DND-41 (cell line): ENCODE measurements at regions not wholly inside any gene's neighbourhood (a gene's known extent, or its start where the extent isn't known, plus 50 kb on each side); places are given as distances from the start of the nearest gene placed in this dataset.

Experiments used
- ATAC-seq: fragments of 200-7000 bp; cut with Tn5 transposase; 3 replicates; pipeline ENCODE4 v1.9.1; 2021; ENCODE audit warnings: low read depth; ENCODE audit not compliant: insufficient read depth
- DNase-seq: peaks from one replicate; pipeline ENCODE4 v3.0.0-alpha.2; 2020
- H2AFZ ChIP-seq: 2 replicates; pipeline ENCODE4 v1.6.0; 2012; ENCODE audit warnings: low read depth, low read length
- H3K27ac ChIP-seq: 2 replicates; pipeline ENCODE4 v1.5.1; 2012; ENCODE audit warnings: low read length, inconsistent platforms
- H3K27me3 ChIP-seq: fragments of 200-600 bp; sonication (generic); 2 replicates; pipeline ENCODE4 v1.6.0; 2012; ENCODE audit warnings: low read length, mild to moderate bottlenecking, inconsistent platforms; ENCODE audit not compliant: insufficient read depth, poor library complexity
- H3K36me3 ChIP-seq: 2 replicates; pipeline ENCODE4 v1.5.1; 2012; ENCODE audit warnings: low read length, inconsistent platforms; ENCODE audit not compliant: insufficient read depth
- H3K4me1 ChIP-seq: 2 replicates; pipeline ENCODE4 v1.5.1; 2012; ENCODE audit warnings: mild to moderate bottlenecking, low read length; ENCODE audit not compliant: insufficient read depth
- H3K4me2 ChIP-seq: 2 replicates; pipeline ENCODE4 v1.6.0; 2012; ENCODE audit warnings: mild to moderate bottlenecking, moderate library complexity, low read length, inconsistent platforms; ENCODE audit not compliant: insufficient read depth
- H3K4me3 ChIP-seq, 2 experiments: fragments of 200-600 bp in 1 of 2; shearing (Covaris generic) in 1 of 2; 2 replicates each; pipeline ENCODE4 v1.5.1; 2012 to 2016; ENCODE audit warnings: inconsistent platforms in 2 of 2, low read length in 2 of 2, mild to moderate bottlenecking in 2 of 2, low read depth in 1 of 2, moderate library complexity in 1 of 2
- H3K79me2 ChIP-seq: 2 replicates; pipeline ENCODE4 v1.6.0; 2012; ENCODE audit warnings: low read length, inconsistent platforms; ENCODE audit not compliant: insufficient read depth
- H3K9ac ChIP-seq: 2 replicates; pipeline ENCODE4 v1.6.0; 2012; ENCODE audit warnings: low read depth, mild to moderate bottlenecking, inconsistent platforms, low read length, moderate library complexity
- H3K9me3 ChIP-seq: 2 replicates; pipeline ENCODE4 v1.5.1; 2012; ENCODE audit warnings: low read length, moderate library complexity, mild to moderate bottlenecking, inconsistent platforms; ENCODE audit not compliant: insufficient read depth, severe bottlenecking
- H4K20me1 ChIP-seq: 2 replicates; pipeline ENCODE4 v1.6.0; 2012; ENCODE audit warnings: low read length; ENCODE audit not compliant: insufficient read depth
- EZH2 ChIP-seq: IDR thresholded peaks from 3 replicates; pipeline ENCODE4 v1.6.1; 2012; ENCODE audit warnings: borderline replicate concordance, low read depth, mild to moderate bottlenecking, moderate library complexity, low read length, inconsistent platforms; ENCODE audit not compliant: severe bottlenecking
- TF ChIP-seq, protein P1 (sequence below): IDR thresholded peaks from 2 replicates; pipeline ENCODE4 v1.5.1; 2012; ENCODE audit warnings: borderline replicate concordance, low read length, moderate library complexity, mild to moderate bottlenecking; ENCODE audit not compliant: poor library complexity, severe bottlenecking; ENCODE audit errors: extremely low read depth

GRCh38 chr5:35324201-35324600 is 93.9 kb upstream of the PRLR start:
- H3K36me3 ChIP-seq, result no peaks in the 10 kb centered on the region
- H2AFZ ChIP-seq, result no peak overlapping the region
- TF ChIP-seq, protein P1, sequence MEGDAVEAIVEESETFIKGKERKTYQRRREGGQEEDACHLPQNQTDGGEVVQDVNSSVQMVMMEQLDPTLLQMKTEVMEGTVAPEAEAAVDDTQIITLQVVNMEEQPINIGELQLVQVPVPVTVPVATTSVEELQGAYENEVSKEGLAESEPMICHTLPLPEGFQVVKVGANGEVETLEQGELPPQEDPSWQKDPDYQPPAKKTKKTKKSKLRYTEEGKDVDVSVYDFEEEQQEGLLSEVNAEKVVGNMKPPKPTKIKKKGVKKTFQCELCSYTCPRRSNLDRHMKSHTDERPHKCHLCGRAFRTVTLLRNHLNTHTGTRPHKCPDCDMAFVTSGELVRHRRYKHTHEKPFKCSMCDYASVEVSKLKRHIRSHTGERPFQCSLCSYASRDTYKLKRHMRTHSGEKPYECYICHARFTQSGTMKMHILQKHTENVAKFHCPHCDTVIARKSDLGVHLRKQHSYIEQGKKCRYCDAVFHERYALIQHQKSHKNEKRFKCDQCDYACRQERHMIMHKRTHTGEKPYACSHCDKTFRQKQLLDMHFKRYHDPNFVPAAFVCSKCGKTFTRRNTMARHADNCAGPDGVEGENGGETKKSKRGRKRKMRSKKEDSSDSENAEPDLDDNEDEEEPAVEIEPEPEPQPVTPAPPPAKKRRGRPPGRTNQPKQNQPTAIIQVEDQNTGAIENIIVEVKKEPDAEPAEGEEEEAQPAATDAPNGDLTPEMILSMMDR, result no peak
- no peak for TF ChIP-seq EZH2
- H4K20me1 ChIP-seq, result no peaks in the 10 kb centered on the region
- H3K9ac ChIP-seq, result no peak overlapping the region
- no peak overlapping the region for H3K4me2 ChIP-seq
- no peaks in the 10 kb centered on the region for H3K79me2 ChIP-seq
- ATAC-seq (no peak), DNase-seq (no peak)
- no peaks in the 10 kb centered on the region for H3K4me1 ChIP-seq
- H3K4me3 ChIP-seq, result no peak overlapping the region
- no peaks in the 10 kb centered on the region for H3K9me3 ChIP-seq
- no peak overlapping the region for H3K27ac ChIP-seq
- no peaks in the 10 kb centered on the region for H3K27me3 ChIP-seq

DNA sequence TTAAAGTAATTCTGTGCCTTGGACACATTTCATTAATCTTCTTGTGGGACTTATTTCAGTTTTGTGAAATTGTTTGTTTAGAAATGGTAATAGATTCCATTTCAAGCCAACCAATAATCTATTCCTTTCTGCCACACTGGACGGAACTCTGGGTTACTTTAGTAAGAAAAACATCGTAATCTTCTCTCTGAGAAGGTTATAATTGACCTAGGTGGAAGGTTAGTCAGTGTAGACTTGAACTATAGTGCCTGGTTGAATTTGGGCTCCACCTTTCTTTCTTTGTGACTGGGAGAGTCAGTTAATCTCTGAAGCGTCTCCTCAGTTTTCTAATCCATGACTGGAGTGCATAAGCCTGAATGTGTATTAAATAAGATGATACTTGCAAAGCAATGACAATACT is 89.7 kb upstream of the PRLR start:
- Histone ChIP-seq H3K9ac (no peak overlapping the region), H3K4me1 (no peaks in the 10 kb centered on the region), H3K27me3 (no peaks in the 10 kb centered on the region), H3K36me3 (no peaks in the 10 kb centered on the region), H2AFZ (no peak overlapping the region), H3K9me3 (no peaks in the 10 kb centered on the region), H3K27ac (no peak overlapping the region), H4K20me1 (no peaks in the 10 kb centered on the region), H3K79me2 (no peaks in the 10 kb centered on the region), H3K4me2 (no peak overlapping the region), H3K4me3 (no peak overlapping the region)
- ATAC-seq (no peak), DNase-seq (no peak)
- TF ChIP-seq EZH2, result no peak
- TF ChIP-seq, protein P1, result no peak

- Histone ChIP-seq H2AFZ (no peak overlapping the region), H3K36me3 (no peaks in the 10 kb centered on the region), H3K4me1 (no peaks in the 10 kb centered on the region), H3K9ac (no peak overlapping the region), H3K4me3 (no peak overlapping the region), H3K9me3 (no peaks in the 10 kb centered on the region), H3K79me2 (no peaks in the 10 kb centered on the region), H4K20me1 (no peaks in the 10 kb centered on the region), H3K27ac (no peak overlapping the region), H3K27me3 (no peaks in the 10 kb centered on the region), H3K4me2 (no peak overlapping the region)
- ATAC-seq (no peak), DNase-seq (no peak)
- TF ChIP-seq, protein P1, result no peak
- no peak for TF ChIP-seq EZH2
These were observed 89.2 kb upstream of the PRLR start for GRCh38 chr5:35319333-35320002.

DNA sequence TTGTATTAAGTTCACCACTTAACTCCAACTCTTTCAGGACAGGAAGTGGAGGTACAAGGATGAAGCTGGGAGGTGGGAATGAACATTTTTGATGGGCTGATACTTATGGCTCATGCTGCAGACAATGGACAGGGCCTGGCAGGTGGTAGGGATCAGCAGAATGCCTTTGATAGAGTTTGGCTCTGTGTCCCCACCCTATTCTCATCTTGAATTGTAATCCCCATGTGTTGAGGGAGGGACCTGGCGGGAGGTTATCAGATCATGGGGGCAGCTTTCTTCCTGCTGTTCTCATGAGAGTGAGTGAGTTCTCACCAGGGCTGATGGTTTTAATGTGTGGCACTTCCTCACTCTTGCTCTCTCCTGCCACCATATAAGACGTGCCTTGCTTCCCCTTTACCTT is 87.3 kb upstream of the PRLR start:
- DNase-seq (no peak), ATAC-seq (no peak)
- H3K36me3 ChIP-seq, result no peaks in the 10 kb centered on the region
- no peak overlapping the region for H3K9ac ChIP-seq
- no peaks in the 10 kb centered on the region for H3K79me2 ChIP-seq
- no peaks in the 10 kb centered on the region for H3K27me3 ChIP-seq
- H3K4me3 ChIP-seq, result no peak overlapping the region
- no peak overlapping the region for H3K27ac ChIP-seq
- TF ChIP-seq EZH2, result no peak
- TF ChIP-seq, protein P1, result no peak
- no peaks in the 10 kb centered on the region for H3K9me3 ChIP-seq
- H4K20me1 ChIP-seq, result no peaks in the 10 kb centered on the region
- no peak overlapping the region for H3K4me2 ChIP-seq
- H3K4me1 ChIP-seq, result no peaks in the 10 kb centered on the region
- H2AFZ ChIP-seq, result no peak overlapping the region
